Mesothelial cell of epicardium (in vitro differentiated cells): ENCODE measurements at regions not wholly inside any gene's neighbourhood (a gene's known extent, or its start where the extent isn't known, plus 50 kb on each side); places are given as distances from the start of the nearest gene placed in this dataset.

Source experiments
- DNase-seq, 2 experiments: peaks; one replicate each; pipeline ENCODE4 v3.0.0; 2021; ENCODE audit warnings: low spot score in 2 of 2; ENCODE audit not compliant: unreplicated experiment in 2 of 2
- H3K27ac Mint-ChIP-seq: 2 replicates; pipeline ENCODE4 v1.8.0; 2021; ENCODE audit warnings: mixed read lengths
- H3K27me3 Mint-ChIP-seq: 2 replicates; pipeline ENCODE4 v1.8.0; 2021; ENCODE audit warnings: low read depth, mixed read lengths
- H3K36me3 Mint-ChIP-seq: 2 replicates; pipeline ENCODE4 v1.8.0; 2021; ENCODE audit warnings: mixed read lengths
- H3K4me1 Mint-ChIP-seq: 2 replicates; pipeline ENCODE4 v1.8.0; 2021; ENCODE audit warnings: mixed read lengths
- H3K4me3 Mint-ChIP-seq: 2 replicates; pipeline ENCODE4 v1.8.0; 2021; ENCODE audit warnings: mild to moderate bottlenecking, moderate library complexity, mixed read lengths
- H3K9me3 Mint-ChIP-seq: 2 replicates; pipeline ENCODE4 v1.8.0; 2021; ENCODE audit warnings: mixed read lengths
- CTCF ChIP-seq: fragments of 200-600 bp; sonication (generic); IDR thresholded peaks from one replicate; pipeline ENCODE4 v1.5.0; 2021; ENCODE audit warnings: antibody characterized with exemption; ENCODE audit not compliant: unreplicated experiment

GRCh38 chr6:19949155-19949554 is 112.0 kb downstream of the ID4 start:
- Mint-ChIP-seq H3K4me3 (no peak overlapping the region), H3K27me3 (peaks cover 2% of the 10 kb centered on the region), H3K4me1 (no peaks in the 10 kb centered on the region), H3K9me3 (peaks cover 39% of the 10 kb centered on the region), H3K27ac (no peak overlapping the region), H3K36me3 (no peaks in the 10 kb centered on the region)
- DNase-seq = no peak
- no peak for TF ChIP-seq CTCF

- Mint-ChIP-seq H3K36me3 (no peaks in the 10 kb centered on the region), H3K4me1 (no peaks in the 10 kb centered on the region), H3K9me3 (peaks cover 9% of the 10 kb centered on the region), H3K4me3 (no peak overlapping the region), H3K27me3 (peaks cover 12% of the 10 kb centered on the region), H3K27ac (no peak overlapping the region)
- TF ChIP-seq CTCF = no peak
- no peak for DNase-seq
Observed at GRCh38 chr6:19964115-19964514, 126.9 kb downstream of the ID4 start.

- Mint-ChIP-seq H3K4me3 (no peak overlapping the region), H3K9me3 (peaks cover 3% of the 10 kb centered on the region), H3K27ac (no peak overlapping the region), H3K27me3 (peaks cover 7% of the 10 kb centered on the region), H3K4me1 (no peaks in the 10 kb centered on the region), H3K36me3 (no peaks in the 10 kb centered on the region)
- no peak for TF ChIP-seq CTCF
- DNase-seq = no peak
Observed at GRCh38 chr6:19968201-19968600, 131.0 kb downstream of the ID4 start.

GRCh38 chr6:19972221-19972620 is 135.1 kb downstream of the ID4 start:
- Mint-ChIP-seq H3K9me3 (peaks cover 3% of the 10 kb centered on the region), H3K27ac (no peak overlapping the region), H3K36me3 (no peaks in the 10 kb centered on the region), H3K4me1 (peaks cover 7% of the 10 kb centered on the region), H3K4me3 (no peak overlapping the region), H3K27me3 (peaks cover 3% of the 10 kb centered on the region)
- no peak for DNase-seq
- TF ChIP-seq CTCF = no peak

- H3K4me3 Mint-ChIP-seq = no peak overlapping the region
- H3K27me3 Mint-ChIP-seq = peaks cover 3% of the 10 kb centered on the region
- no peaks in the 10 kb centered on the region for H3K9me3 Mint-ChIP-seq
- no peak for DNase-seq
- H3K36me3 Mint-ChIP-seq = no peaks in the 10 kb centered on the region
- no peak for TF ChIP-seq CTCF
- H3K27ac Mint-ChIP-seq = no peak overlapping the region
- peaks cover 15% of the 10 kb centered on the region for H3K4me1 Mint-ChIP-seq
Observed at GRCh38 chr6:19976411-19977129, 139.4 kb downstream of the ID4 start.
